ENCODE measurements at regions not wholly inside any gene's neighbourhood (a gene's known extent, or its start where the extent isn't known, plus 50 kb on each side); places are given as distances from the start of the nearest gene placed in this dataset.

DNA sequence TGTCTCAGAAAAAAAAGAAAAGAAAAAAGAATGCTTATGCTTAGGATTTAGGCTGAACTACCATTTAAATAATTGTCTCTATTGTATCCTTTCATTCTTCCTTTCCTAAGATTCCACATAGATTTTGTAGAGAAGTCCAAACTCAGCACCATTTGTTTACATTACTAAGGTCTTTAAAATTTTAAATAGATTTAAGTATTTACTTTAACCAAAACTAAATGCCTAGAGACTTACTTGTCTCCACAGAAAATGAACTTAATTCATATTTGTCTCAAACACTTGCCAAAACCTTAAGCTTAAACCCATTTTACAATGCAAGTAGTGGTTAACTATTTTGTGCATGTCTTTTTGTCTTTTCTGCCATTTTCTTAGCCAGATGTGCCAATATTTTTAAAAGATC is 54.1 kb upstream of the ABI1 start:
- Histone ChIP-seq H3K9me3 (ENCODE audit: control insufficient read depth, insufficient read depth, low read length) (no peaks in the 10 kb centered on the region), H3K4me1 (ENCODE audit: insufficient read depth, low read length) (no peaks in the 10 kb centered on the region; the same call in 1 of the 2 replicates), H3K9ac (ENCODE audit: low read depth, low read length) (no peak overlapping the region), H3K36me3 (ENCODE audit: insufficient read depth, low read length) (no peaks in the 10 kb centered on the region)

DNA sequence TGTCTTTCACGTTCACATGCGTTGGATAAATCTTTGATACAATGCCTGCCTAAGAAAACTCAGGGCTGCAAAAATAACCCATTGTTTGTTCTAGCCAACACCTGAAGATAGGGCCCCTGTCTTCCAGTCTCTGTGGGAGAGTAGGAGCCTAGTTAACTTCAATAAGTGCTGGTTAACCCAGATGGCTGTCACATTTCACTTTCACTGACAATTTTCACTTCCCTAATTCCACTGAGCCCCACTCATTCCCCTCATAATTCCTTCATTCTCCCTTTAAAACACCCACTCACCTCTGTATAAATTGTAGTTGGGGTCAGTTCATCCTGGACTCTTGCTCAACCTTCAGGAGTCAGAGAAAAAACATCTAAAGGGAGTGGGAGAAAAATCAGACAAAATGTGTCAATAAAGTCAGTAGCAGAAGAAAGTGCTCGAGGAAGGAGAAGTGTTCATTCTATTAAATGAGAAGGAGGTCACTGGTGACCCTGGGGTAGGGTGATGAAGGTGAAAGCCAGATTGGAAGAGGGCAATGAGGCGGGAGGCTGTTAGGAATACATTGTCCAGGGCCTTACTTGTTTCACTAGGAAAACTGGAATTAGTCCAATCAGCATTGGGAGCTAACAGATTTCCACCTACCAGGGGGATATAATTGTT is 51.2 kb upstream of the ABI1 start:
- Histone ChIP-seq H3K9ac (ENCODE audit: low read depth, low read length) (no peak overlapping the region), H3K9me3 (ENCODE audit: control insufficient read depth, insufficient read depth, low read length) (no peaks in the 10 kb centered on the region), H3K36me3 (ENCODE audit: insufficient read depth, low read length) (no peaks in the 10 kb centered on the region), H3K4me1 (ENCODE audit: insufficient read depth, low read length) (no peaks in the 10 kb centered on the region)
